HepG2 (cell line): ENCODE measurements at regions not wholly inside any gene's neighbourhood (a gene's known extent, or its start where the extent isn't known, plus 50 kb on each side); places are given as distances from the start of the nearest gene placed in this dataset.
A peak's percentile ranks its signal among the peaks of the same experiment; 100 is the strongest.

Experiments used
- CEBPG ChIP-seq: IDR thresholded peaks from 2 replicates; pipeline ENCODE4 v1.6.1; 2016
- DR1 ChIP-seq: sonication (generic); formaldehyde crosslinking; IDR thresholded peaks from 2 replicates; pipeline ENCODE4 v1.8.0; 2021; ENCODE audit warnings: mild to moderate bottlenecking, missing genetic modification reagents, inconsistent platforms
- KDM4B ChIP-seq: sonication (generic); formaldehyde crosslinking; IDR thresholded peaks from 2 replicates; pipeline ENCODE4 v1.4.0; 2020; ENCODE audit warnings: missing genetic modification reagents
- MAFK ChIP-seq, 2 experiments: IDR thresholded peaks in 1 of 2; conservative IDR thresholded peaks in 1 of 2; 2 replicates each; pipeline ENCODE4 v1.6.1; 2011; ENCODE audit warnings: improper control_type of control experiment in 2 of 2, low read length in 2 of 2
- MLLT10 ChIP-seq: sonication (generic); formaldehyde crosslinking; IDR thresholded peaks from 2 replicates; pipeline ENCODE4 v1.4.0; 2020; ENCODE audit warnings: missing genetic modification reagents
- PCBP1 ChIP-seq: fragments of 200-400 bp; formaldehyde crosslinking; IDR thresholded peaks from 2 replicates; pipeline ENCODE4 v1.6.1; 2017; ENCODE audit warnings: mild to moderate bottlenecking, low read depth, low read length, borderline replicate concordance
- PRPF4 ChIP-seq: fragments of 200-400 bp; formaldehyde crosslinking; IDR thresholded peaks from 2 replicates; pipeline ENCODE4 v1.6.1; 2016; ENCODE audit warnings: low read length, low read depth; ENCODE audit not compliant: poor library complexity, severe bottlenecking
- RBM22 ChIP-seq: fragments of 200-400 bp; formaldehyde crosslinking; optimal IDR thresholded peaks from 2 replicates; pipeline ENCODE3; 2017; ENCODE audit warnings: mild to moderate bottlenecking, low read length, moderate library complexity
- RXRA ChIP-seq: sonication (generic); formaldehyde crosslinking; IDR thresholded peaks from 2 replicates; pipeline ENCODE4 v1.5.1; 2020; ENCODE audit warnings: missing genetic modification reagents
- SETDB1 ChIP-seq: sonication (generic); formaldehyde crosslinking; IDR thresholded peaks from 2 replicates; pipeline ENCODE4 v1.5.1; 2020; ENCODE audit warnings: missing genetic modification reagents, mild to moderate bottlenecking, borderline replicate concordance
- SKI ChIP-seq: fragments of 450-650 bp; IDR thresholded peaks from one replicate; pipeline ENCODE4 v1.6.1; 2018; ENCODE audit warnings: mild to moderate bottlenecking; ENCODE audit not compliant: partially characterized antibody
- ZNF12 ChIP-seq: sonication (generic); formaldehyde crosslinking; IDR thresholded peaks from 2 replicates; pipeline ENCODE4 v1.5.0; 2020; ENCODE audit warnings: missing genetic modification reagents
- ZNF17 ChIP-seq: sonication (generic); formaldehyde crosslinking; IDR thresholded peaks from 2 replicates; pipeline ENCODE4 v1.5.0; 2020; ENCODE audit warnings: mild to moderate bottlenecking, missing genetic modification reagents
- ZNF33B ChIP-seq: sonication (generic); formaldehyde crosslinking; IDR thresholded peaks from 2 replicates; pipeline ENCODE4 v1.5.1; 2020; ENCODE audit warnings: mild to moderate bottlenecking, missing genetic modification reagents
- ZNF431 ChIP-seq: sonication (generic); formaldehyde crosslinking; IDR thresholded peaks from 2 replicates; pipeline ENCODE4 v1.9.0; 2022; ENCODE audit warnings: missing genetic modification reagents, low read depth, mild to moderate bottlenecking, borderline replicate concordance
- ZNF709 ChIP-seq: sonication (generic); formaldehyde crosslinking; IDR thresholded peaks from 2 replicates; pipeline ENCODE4 v1.5.0; 2020; ENCODE audit warnings: mild to moderate bottlenecking, missing genetic modification reagents
- ZNF781 ChIP-seq: sonication (generic); formaldehyde crosslinking; IDR thresholded peaks from 2 replicates; pipeline ENCODE4 v1.5.1; 2020; ENCODE audit warnings: borderline replicate concordance, mild to moderate bottlenecking, missing genetic modification reagents; ENCODE audit errors: not compliant biosample characterization
- TF ChIP-seq, protein P1 (sequence below): sonication (generic); formaldehyde crosslinking; IDR thresholded peaks from 2 replicates; pipeline ENCODE4 v1.5.0; 2020; ENCODE audit warnings: mild to moderate bottlenecking, missing genetic modification reagents
- TF ChIP-seq, protein P2 (sequence below): sonication (generic); formaldehyde crosslinking; IDR thresholded peaks from 2 replicates; pipeline ENCODE4 v1.4.0; 2020; ENCODE audit warnings: missing genetic modification reagents, borderline replicate concordance
- TF ChIP-seq, protein P3 (sequence below): sonication (generic); formaldehyde crosslinking; IDR thresholded peaks from 2 replicates; pipeline ENCODE4 v1.8.1; 2023; ENCODE audit warnings: mild to moderate bottlenecking, missing genetic modification reagents
- TF ChIP-seq, protein P4 (sequence below): sonication (generic); formaldehyde crosslinking; conservative IDR thresholded peaks from 2 replicates; pipeline ENCODE4 v1.4.0; 2020; ENCODE audit warnings: missing genetic modification reagents
- TF ChIP-seq, protein P5 (sequence below): conservative IDR thresholded peaks from 2 replicates; pipeline ENCODE4 v1.6.1; 2018; ENCODE audit warnings: missing genetic modification reagents

DNA sequence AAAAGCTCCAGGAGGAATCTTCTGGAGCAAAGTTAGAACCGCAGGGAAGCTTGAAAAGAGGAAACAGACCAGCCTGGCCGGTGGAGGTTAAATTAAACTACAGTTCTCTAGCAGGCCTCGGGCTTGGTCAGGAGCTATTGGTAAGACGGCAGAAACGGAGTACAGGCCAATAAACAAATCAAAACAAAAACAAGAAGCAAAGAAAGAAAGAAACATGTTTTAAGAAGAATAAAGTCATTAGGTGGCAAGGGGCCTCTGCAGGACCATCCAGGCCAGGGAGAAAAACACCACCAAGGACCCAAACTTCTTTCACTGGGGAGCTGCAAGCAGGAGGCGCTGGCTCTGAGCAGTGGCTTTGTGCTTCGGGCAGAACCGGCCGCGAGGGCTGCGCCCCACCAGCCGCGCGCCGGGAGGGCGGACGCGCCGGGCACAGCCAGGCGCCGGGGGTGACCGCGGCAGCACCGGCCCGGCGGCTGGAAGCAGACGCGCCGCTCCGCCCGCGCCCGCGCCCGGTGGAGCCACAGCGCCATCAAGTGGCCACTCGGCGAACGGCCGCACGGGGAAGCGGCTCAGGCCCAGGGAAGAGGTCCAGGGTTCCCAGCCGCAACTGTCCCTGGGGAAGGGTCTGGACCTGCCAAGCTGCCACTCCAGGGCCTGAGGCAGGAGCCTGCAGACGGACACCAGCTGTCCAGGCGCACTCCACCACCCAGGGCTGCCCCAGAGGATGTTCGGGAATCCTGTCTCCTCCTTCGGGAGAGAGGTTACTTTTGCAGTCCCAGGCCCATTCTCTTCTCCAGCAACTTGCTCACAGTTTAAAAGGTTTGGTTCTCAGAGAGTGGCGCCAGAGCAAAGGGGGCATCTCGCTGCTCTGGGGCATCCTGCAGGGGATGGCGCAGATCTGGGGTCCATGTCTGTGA is 419.4 kb downstream of the SOX9 start (continued):
- TF ChIP-seq RXRA (CRISPR knock-in tag), result peak; percentile 14
- no peak for TF ChIP-seq KDM4B
- TF ChIP-seq, protein P1, sequence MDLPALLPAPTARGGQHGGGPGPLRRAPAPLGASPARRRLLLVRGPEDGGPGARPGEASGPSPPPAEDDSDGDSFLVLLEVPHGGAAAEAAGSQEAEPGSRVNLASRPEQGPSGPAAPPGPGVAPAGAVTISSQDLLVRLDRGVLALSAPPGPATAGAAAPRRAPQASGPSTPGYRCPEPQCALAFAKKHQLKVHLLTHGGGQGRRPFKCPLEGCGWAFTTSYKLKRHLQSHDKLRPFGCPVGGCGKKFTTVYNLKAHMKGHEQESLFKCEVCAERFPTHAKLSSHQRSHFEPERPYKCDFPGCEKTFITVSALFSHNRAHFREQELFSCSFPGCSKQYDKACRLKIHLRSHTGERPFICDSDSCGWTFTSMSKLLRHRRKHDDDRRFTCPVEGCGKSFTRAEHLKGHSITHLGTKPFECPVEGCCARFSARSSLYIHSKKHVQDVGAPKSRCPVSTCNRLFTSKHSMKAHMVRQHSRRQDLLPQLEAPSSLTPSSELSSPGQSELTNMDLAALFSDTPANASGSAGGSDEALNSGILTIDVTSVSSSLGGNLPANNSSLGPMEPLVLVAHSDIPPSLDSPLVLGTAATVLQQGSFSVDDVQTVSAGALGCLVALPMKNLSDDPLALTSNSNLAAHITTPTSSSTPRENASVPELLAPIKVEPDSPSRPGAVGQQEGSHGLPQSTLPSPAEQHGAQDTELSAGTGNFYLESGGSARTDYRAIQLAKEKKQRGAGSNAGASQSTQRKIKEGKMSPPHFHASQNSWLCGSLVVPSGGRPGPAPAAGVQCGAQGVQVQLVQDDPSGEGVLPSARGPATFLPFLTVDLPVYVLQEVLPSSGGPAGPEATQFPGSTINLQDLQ (CRISPR knock-in tag), result no peak
- peak; percentile 20 for TF ChIP-seq ZNF781
- TF ChIP-seq ZNF17 (CRISPR knock-in tag), result no peak
- TF ChIP-seq, protein P2, sequence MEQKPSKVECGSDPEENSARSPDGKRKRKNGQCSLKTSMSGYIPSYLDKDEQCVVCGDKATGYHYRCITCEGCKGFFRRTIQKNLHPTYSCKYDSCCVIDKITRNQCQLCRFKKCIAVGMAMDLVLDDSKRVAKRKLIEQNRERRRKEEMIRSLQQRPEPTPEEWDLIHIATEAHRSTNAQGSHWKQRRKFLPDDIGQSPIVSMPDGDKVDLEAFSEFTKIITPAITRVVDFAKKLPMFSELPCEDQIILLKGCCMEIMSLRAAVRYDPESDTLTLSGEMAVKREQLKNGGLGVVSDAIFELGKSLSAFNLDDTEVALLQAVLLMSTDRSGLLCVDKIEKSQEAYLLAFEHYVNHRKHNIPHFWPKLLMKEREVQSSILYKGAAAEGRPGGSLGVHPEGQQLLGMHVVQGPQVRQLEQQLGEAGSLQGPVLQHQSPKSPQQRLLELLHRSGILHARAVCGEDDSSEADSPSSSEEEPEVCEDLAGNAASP (CRISPR knock-in tag), result peak; percentile 10; the same call in 1 of the 2 replicates
- no peak for TF ChIP-seq ZNF709
- TF ChIP-seq DR1 (CRISPR knock-in tag), result no peak
- no peak for TF ChIP-seq MLLT10 (CRISPR knock-in tag)
- TF ChIP-seq SKI, result peak; percentile 98
- TF ChIP-seq, protein P3, sequence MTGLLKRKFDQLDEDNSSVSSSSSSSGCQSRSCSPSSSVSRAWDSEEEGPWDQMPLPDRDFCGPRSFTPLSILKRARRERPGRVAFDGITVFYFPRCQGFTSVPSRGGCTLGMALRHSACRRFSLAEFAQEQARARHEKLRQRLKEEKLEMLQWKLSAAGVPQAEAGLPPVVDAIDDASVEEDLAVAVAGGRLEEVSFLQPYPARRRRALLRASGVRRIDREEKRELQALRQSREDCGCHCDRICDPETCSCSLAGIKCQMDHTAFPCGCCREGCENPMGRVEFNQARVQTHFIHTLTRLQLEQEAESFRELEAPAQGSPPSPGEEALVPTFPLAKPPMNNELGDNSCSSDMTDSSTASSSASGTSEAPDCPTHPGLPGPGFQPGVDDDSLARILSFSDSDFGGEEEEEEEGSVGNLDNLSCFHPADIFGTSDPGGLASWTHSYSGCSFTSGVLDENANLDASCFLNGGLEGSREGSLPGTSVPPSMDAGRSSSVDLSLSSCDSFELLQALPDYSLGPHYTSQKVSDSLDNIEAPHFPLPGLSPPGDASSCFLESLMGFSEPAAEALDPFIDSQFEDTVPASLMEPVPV, result no peak
- 0 out of 2 replicates have a peak, but pooled peaks have one; percentile 15 for TF ChIP-seq ZNF33B (CRISPR knock-in tag)
- no peak for TF ChIP-seq ZNF431 (CRISPR knock-in tag)
- TF ChIP-seq PRPF4, result no peak
- TF ChIP-seq ZNF12 (CRISPR knock-in tag), result 0 out of 2 replicates have a peak, but pooled peaks have one; percentile 43
- peak; percentile 80 for TF ChIP-seq RBM22
- TF ChIP-seq SETDB1, result no peak
- no peak for TF ChIP-seq MAFK (conservative IDR thresholded peaks at IDR 0.05 in 1 of 2, IDR thresholded peaks at IDR 0.05 in 1 of 2; ENCODE audit: low read length in 2 of 2)
- TF ChIP-seq, protein P4, sequence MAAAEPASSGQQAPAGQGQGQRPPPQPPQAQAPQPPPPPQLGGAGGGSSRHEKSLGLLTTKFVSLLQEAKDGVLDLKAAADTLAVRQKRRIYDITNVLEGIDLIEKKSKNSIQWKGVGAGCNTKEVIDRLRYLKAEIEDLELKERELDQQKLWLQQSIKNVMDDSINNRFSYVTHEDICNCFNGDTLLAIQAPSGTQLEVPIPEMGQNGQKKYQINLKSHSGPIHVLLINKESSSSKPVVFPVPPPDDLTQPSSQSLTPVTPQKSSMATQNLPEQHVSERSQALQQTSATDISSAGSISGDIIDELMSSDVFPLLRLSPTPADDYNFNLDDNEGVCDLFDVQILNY (CRISPR knock-in tag), result no peak
- TF ChIP-seq, protein P5, sequence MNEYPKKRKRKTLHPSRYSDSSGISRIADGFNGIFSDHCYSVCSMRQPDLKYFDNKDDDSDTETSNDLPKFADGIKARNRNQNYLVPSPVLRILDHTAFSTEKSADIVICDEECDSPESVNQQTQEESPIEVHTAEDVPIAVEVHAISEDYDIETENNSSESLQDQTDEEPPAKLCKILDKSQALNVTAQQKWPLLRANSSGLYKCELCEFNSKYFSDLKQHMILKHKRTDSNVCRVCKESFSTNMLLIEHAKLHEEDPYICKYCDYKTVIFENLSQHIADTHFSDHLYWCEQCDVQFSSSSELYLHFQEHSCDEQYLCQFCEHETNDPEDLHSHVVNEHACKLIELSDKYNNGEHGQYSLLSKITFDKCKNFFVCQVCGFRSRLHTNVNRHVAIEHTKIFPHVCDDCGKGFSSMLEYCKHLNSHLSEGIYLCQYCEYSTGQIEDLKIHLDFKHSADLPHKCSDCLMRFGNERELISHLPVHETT (CRISPR knock-in tag), result no peak; the same call in 1 of the 2 replicates
- TF ChIP-seq PCBP1, result no peak
- no peak for TF ChIP-seq CEBPG (CRISPR knock-in tag)
